GM18517 (cell line): ENCODE measurements at regions not wholly inside any gene's neighbourhood (a gene's known extent, or its start where the extent isn't known, plus 50 kb on each side); places are given as distances from the start of the nearest gene placed in this dataset.

ENCODE experiments used
- ATAC-seq: cut with Tn5 transposase; IDR thresholded peaks from one replicate; pipeline ENCODE4 v1.9.1; 2021; ENCODE audit warnings: mild to moderate bottlenecking, moderate library complexity; ENCODE audit not compliant: unreplicated experiment

- no peak for ATAC-seq
These were observed 51.2 kb upstream of the ROCK1 start for GRCh38 chr18:21162786-21163185.

GRCh38 chr18:21163647-21164547, 52.3 kb upstream of the ROCK1 start:
- no peak for ATAC-seq

GRCh38 chr18:21164548-21165095, 53.0 kb upstream of the ROCK1 start:
- no peak for ATAC-seq

GRCh38 chr18:21167641-21168377, 56.2 kb upstream of the ROCK1 start:
- ATAC-seq, result no peak

DNA sequence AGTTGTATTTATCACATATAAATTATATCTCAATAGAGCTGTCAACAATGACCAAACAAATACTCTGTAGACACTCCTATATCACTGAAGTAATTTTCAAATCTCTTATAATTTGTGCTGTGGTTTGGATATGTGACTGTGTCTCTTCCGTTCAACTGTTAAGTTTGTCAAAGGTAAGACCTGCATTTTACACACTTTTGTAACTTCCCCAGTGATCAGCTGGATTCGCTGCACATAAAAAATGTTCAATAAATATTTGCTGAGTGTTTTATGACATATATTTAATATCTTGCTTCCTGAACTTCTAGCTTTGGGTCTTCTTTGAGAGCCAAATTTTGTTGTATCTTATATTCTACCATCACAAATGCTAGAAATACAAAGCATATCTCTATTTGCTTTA, 57.3 kb upstream of the ROCK1 start:
- ATAC-seq, result no peak

DNA sequence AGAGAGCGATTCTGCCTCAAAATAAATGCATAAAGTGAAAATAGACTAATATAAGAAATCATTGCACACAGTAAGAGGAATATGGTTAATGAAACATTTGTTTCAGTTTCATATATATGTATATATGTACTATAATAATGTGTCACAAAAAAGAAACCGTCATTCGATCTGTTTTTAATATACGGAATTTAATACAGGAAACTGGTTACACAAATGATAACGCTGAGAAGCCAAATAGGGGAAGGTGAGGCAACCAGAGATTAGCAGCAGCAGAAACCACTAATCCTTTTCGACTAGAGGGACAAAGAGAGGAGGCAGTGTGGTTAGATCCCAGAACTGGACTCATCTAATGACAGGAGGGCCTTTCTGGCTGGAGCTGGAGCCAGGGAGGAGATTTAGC, 64.2 kb upstream of the GREB1L start:
- ATAC-seq, result no peak

GRCh38 chr18:21179590-21180220, 62.3 kb upstream of the GREB1L start:
- ATAC-seq, result peak; percentile 82

DNA sequence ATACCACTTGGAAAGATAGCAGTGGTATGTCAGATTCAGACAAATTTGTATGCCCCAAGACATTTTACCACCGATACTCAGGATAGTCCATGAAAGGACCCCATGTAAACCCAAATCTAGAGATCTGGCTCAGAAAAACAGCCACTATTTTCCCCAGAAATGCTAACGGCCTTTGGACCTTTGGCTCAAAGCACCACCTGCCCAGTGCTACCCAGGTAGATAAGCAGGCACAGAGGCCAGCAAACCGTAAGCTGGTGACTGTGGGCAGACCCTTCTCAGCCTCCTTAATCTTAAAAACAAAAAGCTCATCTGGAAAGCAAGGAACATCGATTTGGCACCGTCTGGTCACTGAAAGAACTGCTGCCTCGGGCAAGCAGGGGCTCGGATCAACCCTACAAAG, 61.4 kb upstream of the GREB1L start:
- ATAC-seq, result no peak

DNA sequence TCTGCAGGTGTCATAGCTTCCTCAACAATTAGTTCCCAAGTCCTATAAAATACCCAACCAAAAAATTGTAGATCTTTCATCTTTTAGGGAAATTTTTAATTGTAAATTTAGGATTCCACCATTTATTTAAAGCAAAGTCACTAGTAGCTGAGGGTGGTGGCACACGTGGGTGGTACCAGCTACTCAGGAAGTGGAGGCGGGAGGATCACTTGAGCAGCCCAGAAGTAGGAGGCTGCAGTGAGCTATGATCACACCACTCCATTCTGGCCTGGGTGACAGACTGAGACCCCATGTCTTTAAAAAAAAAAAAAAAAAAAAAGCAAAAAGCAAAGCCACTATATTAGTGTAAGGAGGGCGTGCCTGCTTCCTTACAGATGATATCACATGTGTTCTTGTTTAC, 60.3 kb upstream of the GREB1L start:
- no peak for ATAC-seq

DNA sequence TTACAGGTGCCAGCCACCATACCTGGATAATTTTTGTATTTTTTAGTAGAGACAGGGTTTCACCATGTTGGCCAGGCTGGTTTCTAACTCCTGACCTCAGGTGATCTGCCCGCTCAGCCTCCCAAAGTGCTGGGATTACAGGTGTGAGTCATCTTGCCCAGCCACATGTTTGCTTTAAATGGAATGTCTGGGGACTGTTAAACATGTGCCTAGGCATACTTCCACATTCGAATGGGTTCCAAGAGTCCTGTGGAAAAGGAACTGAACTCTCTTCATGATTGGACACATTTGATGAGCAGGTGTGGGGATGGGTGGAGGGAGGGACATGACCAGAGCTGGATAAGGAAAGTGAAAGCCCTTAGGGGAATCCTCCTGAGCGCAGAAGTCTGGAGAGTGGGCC, 58.4 kb upstream of the GREB1L start:
- ATAC-seq, result no peak

GRCh38 chr18:21184396-21184996, 57.5 kb upstream of the GREB1L start:
- no peak for ATAC-seq

DNA sequence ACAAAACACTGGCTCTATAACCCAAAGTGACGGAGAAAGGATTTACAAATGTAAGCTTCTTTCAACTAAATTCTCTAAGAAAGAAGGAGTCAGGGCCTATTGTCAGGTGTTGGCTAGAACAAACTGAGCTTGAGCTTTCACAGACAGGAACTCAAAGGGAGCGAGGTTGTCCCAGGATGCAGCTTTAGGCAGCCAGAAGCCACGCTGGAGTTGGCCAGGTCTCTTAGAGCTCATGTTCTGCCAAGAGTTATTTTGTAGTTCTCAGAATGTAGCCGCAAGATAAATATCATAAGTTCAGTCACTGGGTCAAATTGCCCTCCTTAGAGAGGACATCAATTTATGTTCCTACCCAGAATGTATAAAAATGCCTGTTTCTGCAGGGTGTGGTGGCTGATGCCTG, 54.1 kb upstream of the GREB1L start:
- ATAC-seq, result no peak

DNA sequence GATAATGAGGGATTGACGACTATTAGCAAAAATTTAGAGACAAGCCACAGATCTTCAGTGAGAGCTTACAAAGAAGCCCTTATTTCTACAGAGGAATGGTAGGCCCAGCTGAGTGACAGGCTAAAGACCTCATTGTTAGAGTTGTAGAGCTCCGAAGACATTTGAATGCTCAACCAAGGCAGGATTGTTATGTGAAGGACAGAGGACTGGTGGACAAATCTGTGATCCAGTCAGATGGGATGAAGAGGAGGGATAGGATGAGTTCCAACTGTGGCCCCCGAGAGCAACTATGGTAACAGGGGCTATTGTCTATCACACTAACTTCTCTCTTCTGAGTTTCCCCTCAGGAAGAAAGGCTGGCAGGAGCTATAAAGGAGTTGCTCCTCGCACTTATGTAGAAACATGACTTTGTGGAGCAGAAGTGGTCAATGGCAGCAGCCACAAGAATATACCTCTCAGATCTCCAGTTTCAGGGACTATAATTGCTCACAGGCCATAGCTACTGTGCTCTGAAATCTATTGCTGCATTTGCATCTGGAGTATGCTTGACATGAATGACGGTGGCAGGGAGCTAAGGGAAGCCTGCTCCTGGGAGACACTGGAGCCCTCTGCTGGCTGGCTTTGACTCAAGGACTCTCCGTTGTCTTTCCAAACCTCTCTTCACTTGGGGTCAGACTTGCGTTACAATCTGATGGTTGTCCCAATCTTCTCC, 50.3 kb upstream of the GREB1L start:
- no peak for ATAC-seq
